ENCODE measurements at regions not wholly inside any gene's neighbourhood (a gene's known extent, or its start where the extent isn't known, plus 50 kb on each side); places are given as distances from the start of the nearest gene placed in this dataset.

GRCh38 chr10:109029870-109030269, 893.4 kb downstream of the XPNPEP1 start:
- TF ChIP-seq EP300 (IDR thresholded peaks at IDR 0.05) = no peak
- TF ChIP-seq, protein P1, sequence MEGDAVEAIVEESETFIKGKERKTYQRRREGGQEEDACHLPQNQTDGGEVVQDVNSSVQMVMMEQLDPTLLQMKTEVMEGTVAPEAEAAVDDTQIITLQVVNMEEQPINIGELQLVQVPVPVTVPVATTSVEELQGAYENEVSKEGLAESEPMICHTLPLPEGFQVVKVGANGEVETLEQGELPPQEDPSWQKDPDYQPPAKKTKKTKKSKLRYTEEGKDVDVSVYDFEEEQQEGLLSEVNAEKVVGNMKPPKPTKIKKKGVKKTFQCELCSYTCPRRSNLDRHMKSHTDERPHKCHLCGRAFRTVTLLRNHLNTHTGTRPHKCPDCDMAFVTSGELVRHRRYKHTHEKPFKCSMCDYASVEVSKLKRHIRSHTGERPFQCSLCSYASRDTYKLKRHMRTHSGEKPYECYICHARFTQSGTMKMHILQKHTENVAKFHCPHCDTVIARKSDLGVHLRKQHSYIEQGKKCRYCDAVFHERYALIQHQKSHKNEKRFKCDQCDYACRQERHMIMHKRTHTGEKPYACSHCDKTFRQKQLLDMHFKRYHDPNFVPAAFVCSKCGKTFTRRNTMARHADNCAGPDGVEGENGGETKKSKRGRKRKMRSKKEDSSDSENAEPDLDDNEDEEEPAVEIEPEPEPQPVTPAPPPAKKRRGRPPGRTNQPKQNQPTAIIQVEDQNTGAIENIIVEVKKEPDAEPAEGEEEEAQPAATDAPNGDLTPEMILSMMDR (IDR thresholded peaks at IDR 0.05) = no peak

All from tibial nerve (tissue), 4 donors.